ENCODE measurements at regions not wholly inside any gene's neighbourhood (a gene's known extent, or its start where the extent isn't known, plus 50 kb on each side); places are given as distances from the start of the nearest gene placed in this dataset.

DNA sequence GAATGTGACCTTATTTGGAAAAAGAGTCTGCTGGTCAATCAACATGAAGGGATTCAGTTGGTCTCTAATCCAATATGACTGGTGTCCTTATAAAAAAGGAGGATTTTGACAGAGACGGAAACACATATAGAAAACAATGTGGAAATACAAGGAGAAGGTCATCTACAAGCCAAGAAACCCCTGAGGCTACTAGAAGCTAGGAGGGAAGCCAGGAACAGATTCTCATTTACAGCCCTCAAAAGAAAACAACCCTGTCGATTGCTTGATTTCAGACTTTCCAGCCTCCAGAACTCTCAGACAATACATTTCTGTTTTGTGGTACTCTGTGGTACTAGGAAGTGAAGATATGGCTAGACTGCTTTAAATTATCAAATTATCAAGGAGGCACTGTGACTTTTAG lies 162.9 kb upstream of the IGF1R start:
- TF ChIP-seq EZH2 (IDR thresholded peaks at IDR 0.05; ENCODE audit: low read length, unreplicated experiment) (no peak), EZH2phosphoT487 (IDR thresholded peaks at IDR 0.05; ENCODE audit: borderline replicate concordance, low read length) (no peak)
- TF ChIP-seq, protein P1, sequence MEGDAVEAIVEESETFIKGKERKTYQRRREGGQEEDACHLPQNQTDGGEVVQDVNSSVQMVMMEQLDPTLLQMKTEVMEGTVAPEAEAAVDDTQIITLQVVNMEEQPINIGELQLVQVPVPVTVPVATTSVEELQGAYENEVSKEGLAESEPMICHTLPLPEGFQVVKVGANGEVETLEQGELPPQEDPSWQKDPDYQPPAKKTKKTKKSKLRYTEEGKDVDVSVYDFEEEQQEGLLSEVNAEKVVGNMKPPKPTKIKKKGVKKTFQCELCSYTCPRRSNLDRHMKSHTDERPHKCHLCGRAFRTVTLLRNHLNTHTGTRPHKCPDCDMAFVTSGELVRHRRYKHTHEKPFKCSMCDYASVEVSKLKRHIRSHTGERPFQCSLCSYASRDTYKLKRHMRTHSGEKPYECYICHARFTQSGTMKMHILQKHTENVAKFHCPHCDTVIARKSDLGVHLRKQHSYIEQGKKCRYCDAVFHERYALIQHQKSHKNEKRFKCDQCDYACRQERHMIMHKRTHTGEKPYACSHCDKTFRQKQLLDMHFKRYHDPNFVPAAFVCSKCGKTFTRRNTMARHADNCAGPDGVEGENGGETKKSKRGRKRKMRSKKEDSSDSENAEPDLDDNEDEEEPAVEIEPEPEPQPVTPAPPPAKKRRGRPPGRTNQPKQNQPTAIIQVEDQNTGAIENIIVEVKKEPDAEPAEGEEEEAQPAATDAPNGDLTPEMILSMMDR (conservative IDR thresholded peaks at IDR 0.05; ENCODE audit: low read depth, low read length), result no peak
